ENCODE measurements at regions not wholly inside any gene's neighbourhood (a gene's known extent, or its start where the extent isn't known, plus 50 kb on each side); places are given as distances from the start of the nearest gene placed in this dataset.

DNA sequence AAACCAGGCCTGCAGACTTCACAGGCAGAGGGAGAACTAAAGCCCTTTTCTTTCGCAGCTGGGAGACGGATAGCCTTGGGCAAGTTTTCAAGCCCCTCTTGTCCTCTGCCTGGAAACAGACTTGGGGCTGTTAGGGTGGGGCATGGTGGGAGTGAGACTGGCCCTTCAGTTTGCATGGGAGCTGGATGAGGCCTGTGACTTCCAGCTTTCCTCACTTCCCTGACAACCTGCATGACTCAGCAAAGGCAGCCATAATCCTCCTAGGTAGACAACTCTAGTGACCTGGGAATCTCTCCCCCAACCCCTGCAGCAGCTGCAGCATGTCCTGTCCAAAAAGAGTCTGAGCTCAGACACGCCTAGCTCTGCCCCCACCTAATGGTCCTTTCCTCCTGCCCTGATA is 93.0 kb downstream of the POSTN start:
- TF ChIP-seq, protein P1, sequence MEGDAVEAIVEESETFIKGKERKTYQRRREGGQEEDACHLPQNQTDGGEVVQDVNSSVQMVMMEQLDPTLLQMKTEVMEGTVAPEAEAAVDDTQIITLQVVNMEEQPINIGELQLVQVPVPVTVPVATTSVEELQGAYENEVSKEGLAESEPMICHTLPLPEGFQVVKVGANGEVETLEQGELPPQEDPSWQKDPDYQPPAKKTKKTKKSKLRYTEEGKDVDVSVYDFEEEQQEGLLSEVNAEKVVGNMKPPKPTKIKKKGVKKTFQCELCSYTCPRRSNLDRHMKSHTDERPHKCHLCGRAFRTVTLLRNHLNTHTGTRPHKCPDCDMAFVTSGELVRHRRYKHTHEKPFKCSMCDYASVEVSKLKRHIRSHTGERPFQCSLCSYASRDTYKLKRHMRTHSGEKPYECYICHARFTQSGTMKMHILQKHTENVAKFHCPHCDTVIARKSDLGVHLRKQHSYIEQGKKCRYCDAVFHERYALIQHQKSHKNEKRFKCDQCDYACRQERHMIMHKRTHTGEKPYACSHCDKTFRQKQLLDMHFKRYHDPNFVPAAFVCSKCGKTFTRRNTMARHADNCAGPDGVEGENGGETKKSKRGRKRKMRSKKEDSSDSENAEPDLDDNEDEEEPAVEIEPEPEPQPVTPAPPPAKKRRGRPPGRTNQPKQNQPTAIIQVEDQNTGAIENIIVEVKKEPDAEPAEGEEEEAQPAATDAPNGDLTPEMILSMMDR (IDR thresholded peaks at IDR 0.05 in 2 of 3, conservative IDR thresholded peaks at IDR 0.05 in 1 of 3; ENCODE audit: borderline replicate concordance in 1 of 3, insufficient read depth in 1 of 3, low read depth in 2 of 3, low read length in 2 of 3): no peak
- TF ChIP-seq ZFX (IDR thresholded peaks at IDR 0.05) (no peak), CEBPB (IDR thresholded peaks at IDR 0.05; ENCODE audit: low read depth) (no peak), POLR2A (IDR thresholded peaks at IDR 0.05; ENCODE audit: borderline replicate concordance, extremely low read depth, insufficient read depth, insufficient read length) (no peak), CBX3 (IDR thresholded peaks at IDR 0.05; ENCODE audit: low read depth) (no peak), EZH2 (IDR thresholded peaks at IDR 0.05) (no peak), POLR2AphosphoS5 (IDR thresholded peaks at IDR 0.05; ENCODE audit: low read depth, low read length) (no peak), REST (IDR thresholded peaks at IDR 0.05; ENCODE audit: low read depth) (no peak), ZBTB33 (IDR thresholded peaks at IDR 0.05; ENCODE audit: extremely low read depth, insufficient replicate concordance, low read length) (no peak)

All from HCT116 (cell line).